ENCODE measurements at regions not wholly inside any gene's neighbourhood (a gene's known extent, or its start where the extent isn't known, plus 50 kb on each side); places are given as distances from the start of the nearest gene placed in this dataset.

GRCh38 chr19:28301961-28302360 is 911.0 kb downstream of the UQCRFS1 start:
- no peaks in the 10 kb centered on the region for H3K9me3 ChIP-seq
- no peak for DNase-seq
- no peak for TF ChIP-seq POLR2AphosphoS5 (IDR thresholded peaks at IDR 0.05)
- TF ChIP-seq CTCF (IDR thresholded peaks at IDR 0.05), result no peak
- no peak for TF ChIP-seq POLR2A (IDR thresholded peaks at IDR 0.05)
- no peak for TF ChIP-seq EP300 (IDR thresholded peaks at IDR 0.05)
- H3K27ac ChIP-seq, result no peak overlapping the region
- H3K4me1 ChIP-seq, result no peaks in the 10 kb centered on the region
- intact Hi-C loops (cut with DNase I), result no loop called here
- no peaks in the 10 kb centered on the region for H3K36me3 ChIP-seq
- 36 to 61% methylated on average over 5 of the region's 5 CpGs for WGBS, 2 donors
- no peak overlapping the region for H3K4me3 ChIP-seq
- H3K27me3 ChIP-seq, result no peaks in the 10 kb centered on the region

GRCh38 chr19:28301463-28301862 is 911.5 kb downstream of the UQCRFS1 start:
- no peak for DNase-seq
- intact Hi-C loops (cut with DNase I), result no loop called here

GRCh38 chr19:28299649-28300048 is 913.3 kb downstream of the UQCRFS1 start:
- no peak for TF ChIP-seq POLR2AphosphoS5 (IDR thresholded peaks at IDR 0.05)
- no peak for TF ChIP-seq EP300 (IDR thresholded peaks at IDR 0.05)
- TF ChIP-seq CTCF (IDR thresholded peaks at IDR 0.05), result no peak
- TF ChIP-seq POLR2A (IDR thresholded peaks at IDR 0.05), result no peak
- Histone ChIP-seq H3K27ac (no peak overlapping the region), H3K9me3 (no peaks in the 10 kb centered on the region), H3K4me3 (no peak overlapping the region), H3K27me3 (no peaks in the 10 kb centered on the region), H3K4me1 (no peaks in the 10 kb centered on the region), H3K36me3 (no peaks in the 10 kb centered on the region)
- DNase-seq, result no peak
- WGBS, 2 donors, result 37 to 62% methylated on average over 7 of the region's 7 CpGs
- intact Hi-C loops (cut with DNase I), result no loop called here

More at GRCh38 chr19:28301463-28301862, 911.5 kb downstream of the UQCRFS1 start:
- H3K27ac ChIP-seq, result no peak overlapping the region
- TF ChIP-seq EP300 (IDR thresholded peaks at IDR 0.05) (no peak), POLR2AphosphoS5 (IDR thresholded peaks at IDR 0.05) (no peak), POLR2A (IDR thresholded peaks at IDR 0.05) (no peak), CTCF (IDR thresholded peaks at IDR 0.05) (no peak)
- H3K9me3 ChIP-seq, result no peaks in the 10 kb centered on the region
- H3K4me1 ChIP-seq, result no peaks in the 10 kb centered on the region
- no peaks in the 10 kb centered on the region for H3K36me3 ChIP-seq
- no peaks in the 10 kb centered on the region for H3K27me3 ChIP-seq
- no peak overlapping the region for H3K4me3 ChIP-seq

- intact Hi-C loops (cut with DNase I), result no loop called here
- DNase-seq, result no peak
- 65 to 86% methylated on average over 11 of the region's 11 CpGs for WGBS, 2 donors
- Histone ChIP-seq H3K36me3 (no peaks in the 10 kb centered on the region), H3K4me3 (no peak overlapping the region), H3K27ac (no peak overlapping the region), H3K27me3 (peaks cover 0 to 5% (median 0%) of the 10 kb centered on the region in 3 donors), H3K9me3 (no peaks in the 10 kb centered on the region), H3K4me1 (no peaks in the 10 kb centered on the region)
- TF ChIP-seq EP300 (IDR thresholded peaks at IDR 0.05), result no peak
- TF ChIP-seq POLR2A (IDR thresholded peaks at IDR 0.05), result no peak
- TF ChIP-seq POLR2AphosphoS5 (IDR thresholded peaks at IDR 0.05), result no peak
- TF ChIP-seq CTCF (IDR thresholded peaks at IDR 0.05), result no peak
These were observed 915.3 kb downstream of the UQCRFS1 start for GRCh38 chr19:28297586-28298157.

GRCh38 chr19:28297036-28297435 is 915.9 kb downstream of the UQCRFS1 start:
- H3K9me3 ChIP-seq, result no peaks in the 10 kb centered on the region
- 86 to 92% methylated on average over 2 of the region's 2 CpGs for WGBS, 2 donors
- no peak for DNase-seq

More at GRCh38 chr19:28297036-28297435, 915.9 kb downstream of the UQCRFS1 start:
- H3K4me3 ChIP-seq, result no peak overlapping the region
- H3K27ac ChIP-seq, result no peak overlapping the region
- H3K27me3 ChIP-seq, result peaks cover 0 to 5% (median 0%) of the 10 kb centered on the region in 3 donors
- intact Hi-C loops (cut with DNase I), result no loop called here
- no peak for TF ChIP-seq EP300 (IDR thresholded peaks at IDR 0.05)
- no peak for TF ChIP-seq CTCF (IDR thresholded peaks at IDR 0.05)
- no peak for TF ChIP-seq POLR2A (IDR thresholded peaks at IDR 0.05)
- no peak for TF ChIP-seq POLR2AphosphoS5 (IDR thresholded peaks at IDR 0.05)
- no peaks in the 10 kb centered on the region for H3K4me1 ChIP-seq
- H3K36me3 ChIP-seq, result no peaks in the 10 kb centered on the region

All from sigmoid colon (tissue), 6 donors.